Testis (tissue), 2 donors: ENCODE measurements at regions not wholly inside any gene's neighbourhood (a gene's known extent, or its start where the extent isn't known, plus 50 kb on each side); places are given as distances from the start of the nearest gene placed in this dataset.

ENCODE experiments used
- CTCF ChIP-seq, 3 experiments: fragments of 450-650 bp in 2 of 3; fragments of 200-600 bp in 1 of 3; sonication (generic) in 1 of 3; IDR thresholded peaks; one replicate each; pipeline ENCODE4 v1.5.1; 2016 to 2019; ENCODE audit warnings: antibody characterized with exemption in 3 of 3, mild to moderate bottlenecking in 2 of 3, moderate library complexity in 1 of 3
- POLR2A ChIP-seq: fragments of 450-650 bp; IDR thresholded peaks from one replicate; pipeline ENCODE4 v1.6.1; 2017; ENCODE audit warnings: antibody characterized with exemption, mild to moderate bottlenecking, moderate library complexity

- TF ChIP-seq CTCF (IDR thresholded peaks at IDR 0.05) (no peak), POLR2A (no peak)
Observed at GRCh38 chr18:57974585-57975265, 69.3 kb upstream of the NEDD4L start.
